HG03135 (cell line): ENCODE measurements at regions not wholly inside any gene's neighbourhood (a gene's known extent, or its start where the extent isn't known, plus 50 kb on each side); places are given as distances from the start of the nearest gene placed in this dataset.
"Not testable (repeated sequence)": the region's sequence is repeated elsewhere in the genome, so short reads cannot be mapped to it uniquely, and the experiment has no call there.

Source experiments
- ATAC-seq: cut with Tn5 transposase; IDR thresholded peaks from one replicate; pipeline ENCODE4 v1.9.1; 2021; ENCODE audit warnings: mild to moderate bottlenecking, moderate library complexity; ENCODE audit not compliant: unreplicated experiment

GRCh38 chr5:167064198-167064776 lies 1227.2 kb upstream of the WWC1 start:
- no peak for ATAC-seq

- ATAC-seq = no peak
Observed at GRCh38 chr5:167065794-167066193, 1225.7 kb upstream of the WWC1 start.

- no peak for ATAC-seq
Observed at GRCh38 chr5:167071981-167072610, 1219.3 kb upstream of the WWC1 start.

GRCh38 chr5:167081561-167081960 lies 1209.9 kb upstream of the WWC1 start:
- ATAC-seq = no peak

- no peak for ATAC-seq
Observed at GRCh38 chr5:167096816-167097215, 1194.6 kb upstream of the WWC1 start.

GRCh38 chr5:167104351-167104750 lies 1187.1 kb upstream of the WWC1 start:
- ATAC-seq = no peak

- no peak for ATAC-seq
Observed at GRCh38 chr5:167105941-167106340, 1185.5 kb upstream of the WWC1 start.

- no peak for ATAC-seq
Observed at GRCh38 chr5:167107684-167108083, 1183.8 kb upstream of the WWC1 start.

GRCh38 chr5:167108266-167108665 lies 1183.2 kb upstream of the WWC1 start:
- not testable (repeated sequence) for ATAC-seq

- ATAC-seq = no peak
Observed at GRCh38 chr5:167112556-167112955, 1178.9 kb upstream of the WWC1 start.

- ATAC-seq = no peak
Observed at GRCh38 chr5:167122267-167122666, 1169.2 kb upstream of the WWC1 start.

GRCh38 chr5:167123126-167123525 lies 1168.3 kb upstream of the WWC1 start:
- ATAC-seq = no peak

GRCh38 chr5:167128581-167128980 lies 1162.9 kb upstream of the WWC1 start:
- no peak for ATAC-seq

- ATAC-seq = no peak
Observed at GRCh38 chr5:167140548-167141291, 1150.7 kb upstream of the WWC1 start.

- no peak for ATAC-seq
Observed at GRCh38 chr5:167143716-167144115, 1147.7 kb upstream of the WWC1 start.

GRCh38 chr5:167145841-167146240 lies 1145.6 kb upstream of the WWC1 start:
- no peak for ATAC-seq

- ATAC-seq = no peak
Observed at GRCh38 chr5:167147879-167148278, 1143.6 kb upstream of the WWC1 start.

- ATAC-seq = no peak
Observed at GRCh38 chr5:167150661-167151060, 1140.8 kb upstream of the WWC1 start.

- ATAC-seq = no peak
Observed at GRCh38 chr5:167152561-167152960, 1138.9 kb upstream of the WWC1 start.

- ATAC-seq = no peak
Observed at GRCh38 chr5:167155387-167156005, 1135.9 kb upstream of the WWC1 start.

GRCh38 chr5:167156446-167156845 lies 1135.0 kb upstream of the WWC1 start:
- no peak for ATAC-seq

- no peak for ATAC-seq
Observed at GRCh38 chr5:167158588-167158987, 1132.9 kb upstream of the WWC1 start.
